ENCODE measurements at regions not wholly inside any gene's neighbourhood (a gene's known extent, or its start where the extent isn't known, plus 50 kb on each side); places are given as distances from the start of the nearest gene placed in this dataset.

DNA sequence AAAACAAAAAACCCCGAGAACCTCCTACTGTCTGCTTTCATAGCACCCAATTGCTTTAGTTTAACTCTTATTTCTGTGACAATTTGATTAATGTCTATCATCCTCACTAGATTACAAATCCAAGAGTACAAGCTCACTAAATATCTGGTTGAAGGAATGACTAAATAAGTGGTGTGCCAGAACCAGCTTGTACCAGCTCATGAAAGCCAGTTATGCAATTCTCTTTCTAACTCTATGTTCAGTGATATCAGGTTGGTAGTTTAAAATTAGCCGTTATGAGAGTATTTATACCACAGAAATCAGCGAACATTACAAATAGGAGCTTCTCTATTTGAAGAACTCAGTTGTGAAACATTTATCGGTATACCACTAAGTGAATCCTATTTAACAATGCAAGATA lies 137.2 kb upstream of the MITF start:
- H3K4me1 ChIP-seq = no peaks in the 10 kb centered on the region
- peaks cover 4% of the 10 kb centered on the region; the same call in 1 of the 3 replicates for H3K9me3 ChIP-seq
- ChIA-PET POLR2A (no interaction called here), CTCF (interaction anchor here (0.8 kb wide), 1 partner anchor 364 kb away, joined by 3 read pairs; no protein-coding TSS in a partner anchor)
- TF ChIP-seq HOXA7 (CRISPR knock-in tag; IDR thresholded peaks at IDR 0.05) (no peak), CHD4 (IDR thresholded peaks at IDR 0.05; ENCODE audit: borderline replicate concordance) (no peak), RFX5 (IDR thresholded peaks at IDR 0.05) (no peak)
- FAIRE-seq (no peak), DNase-seq (ENCODE audit: low read depth in 1 of 2, low spot score in 1 of 2) (no peak), ATAC-seq (no peak)
- no peak overlapping the region for H3K4me2 ChIP-seq
- H3K27ac ChIP-seq = no peak overlapping the region
- no peak overlapping the region for H3K4me3 ChIP-seq
- WGBS (ENCODE audit: missing lambda C conversion rate) = 39% methylated on average over 4 of the region's 4 CpGs

GRCh38 chr3:69594286-69594685 lies 145.0 kb upstream of the MITF start:
- ATAC-seq = no peak
- TF ChIP-seq HOXA7 (CRISPR knock-in tag; IDR thresholded peaks at IDR 0.05) (no peak), ESRRA (IDR thresholded peaks at IDR 0.05; ENCODE audit: borderline replicate concordance, low read length) (no peak), ZFP36 (IDR thresholded peaks at IDR 0.05; ENCODE audit: borderline replicate concordance, partially characterized antibody) (no peak)
- 29% methylated on average over 2 of the region's 2 CpGs for WGBS (ENCODE audit: missing lambda C conversion rate)
- Histone ChIP-seq H3K4me2 (no peak overlapping the region), H3K9me3 (no peaks in the 10 kb centered on the region), H3K4me3 (no peak overlapping the region), H3K4me1 (no peaks in the 10 kb centered on the region), H3K27ac (no peak overlapping the region)
- CTCF ChIA-PET = interaction anchor here (0.6 kb wide), 1 partner anchor 97 kb away, joined by 3 read pairs; no protein-coding TSS in a partner anchor
- POLR2A ChIA-PET = no interaction called here
- no peak for DNase-seq (ENCODE audit: low read depth in 1 of 2, low spot score in 1 of 2)
- FAIRE-seq = no peak

GRCh38 chr3:69591164-69591736 lies 148.0 kb upstream of the MITF start:
- WGBS (ENCODE audit: missing lambda C conversion rate) = 44% methylated on average over 4 of the region's 4 CpGs
- H3K4me3 ChIP-seq = no peak overlapping the region
- H3K9me3 ChIP-seq = peaks cover 7% of the 10 kb centered on the region
- TF ChIP-seq HOXA7 (CRISPR knock-in tag; IDR thresholded peaks at IDR 0.05) (no peak), NFE2L2 (conservative IDR thresholded peaks at IDR 0.05; ENCODE audit: low read length) (no peak), PHF8 (IDR thresholded peaks at IDR 0.05; ENCODE audit: borderline replicate concordance, low read depth) (no peak), RARB (CRISPR knock-in tag; IDR thresholded peaks at IDR 0.05) (no peak), EP300 (IDR thresholded peaks at IDR 0.05) (no peak), RNF2 (IDR thresholded peaks at IDR 0.05; ENCODE audit: borderline replicate concordance, low read depth) (no peak), BHLHE40 (IDR thresholded peaks at IDR 0.05; ENCODE audit: low read depth, low read length) (no peak), NR3C1 (IDR thresholded peaks at IDR 0.05) (no peak), TFCP2L1 (CRISPR knock-in tag; IDR thresholded peaks at IDR 0.05) (no peak), RAD21 (conservative IDR thresholded peaks at IDR 0.05 in 1 of 2, IDR thresholded peaks at IDR 0.05 in 1 of 2) (no peak), KDM5A (IDR thresholded peaks at IDR 0.05) (no peak), GATA3 (IDR thresholded peaks at IDR 0.05; ENCODE audit: borderline replicate concordance) (no peak)
- TF ChIP-seq, protein P1, sequence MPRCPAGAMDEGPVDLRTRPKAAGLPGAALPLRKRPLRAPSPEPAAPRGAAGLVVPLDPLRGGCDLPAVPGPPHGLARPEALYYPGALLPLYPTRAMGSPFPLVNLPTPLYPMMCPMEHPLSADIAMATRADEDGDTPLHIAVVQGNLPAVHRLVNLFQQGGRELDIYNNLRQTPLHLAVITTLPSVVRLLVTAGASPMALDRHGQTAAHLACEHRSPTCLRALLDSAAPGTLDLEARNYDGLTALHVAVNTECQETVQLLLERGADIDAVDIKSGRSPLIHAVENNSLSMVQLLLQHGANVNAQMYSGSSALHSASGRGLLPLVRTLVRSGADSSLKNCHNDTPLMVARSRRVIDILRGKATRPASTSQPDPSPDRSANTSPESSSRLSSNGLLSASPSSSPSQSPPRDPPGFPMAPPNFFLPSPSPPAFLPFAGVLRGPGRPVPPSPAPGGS (IDR thresholded peaks at IDR 0.05) = no peak
- no peak overlapping the region for H3K27ac ChIP-seq
- CTCF ChIA-PET = no interaction called here
- H3K4me1 ChIP-seq = no peaks in the 10 kb centered on the region
- DNase-seq (ENCODE audit: low read depth in 1 of 2, low spot score in 1 of 2) (no peak), ATAC-seq (no peak), FAIRE-seq (no peak)
- POLR2A ChIA-PET = no interaction called here
- no peak overlapping the region for H3K4me2 ChIP-seq

GRCh38 chr3:69590111-69590510 lies 149.2 kb upstream of the MITF start:
- Histone ChIP-seq H3K27ac (no peak overlapping the region), H3K4me1 (no peaks in the 10 kb centered on the region), H3K4me2 (no peak overlapping the region), H3K9me3 (peaks cover 9% of the 10 kb centered on the region), H3K4me3 (no peak overlapping the region)
- ChIA-PET POLR2A (no interaction called here), CTCF (no interaction called here)
- TF ChIP-seq HOXB5 (CRISPR knock-in tag; IDR thresholded peaks at IDR 0.05) (no peak), ATOH8 (CRISPR knock-in tag; IDR thresholded peaks at IDR 0.05; ENCODE audit: low read depth) (no peak), MAX (IDR thresholded peaks at IDR 0.05) (no peak), PHF8 (IDR thresholded peaks at IDR 0.05; ENCODE audit: borderline replicate concordance, low read depth) (no peak), EHMT2 (IDR thresholded peaks at IDR 0.05; ENCODE audit: low read depth) (no peak), BHLHE40 (IDR thresholded peaks at IDR 0.05; ENCODE audit: low read depth, low read length) (no peak), CHD4 (IDR thresholded peaks at IDR 0.05; ENCODE audit: borderline replicate concordance) (no peak), GATA3 (IDR thresholded peaks at IDR 0.05; ENCODE audit: borderline replicate concordance) (no peak), HOXB13 (CRISPR knock-in tag; IDR thresholded peaks at IDR 0.05; ENCODE audit: low read depth) (no peak), HDAC2 (IDR thresholded peaks at IDR 0.05) (no peak), CTCF (IDR thresholded peaks at IDR 0.05) (no peak), MAZ (IDR thresholded peaks at IDR 0.05; ENCODE audit: borderline replicate concordance, low read depth, low read length) (no peak), ZNF302 (CRISPR knock-in tag; IDR thresholded peaks at IDR 0.05) (no peak), CEBPB (IDR thresholded peaks at IDR 0.05) (no peak), ZSCAN20 (CRISPR knock-in tag; IDR thresholded peaks at IDR 0.05) (no peak)
- FAIRE-seq = no peak
- no peak for ATAC-seq
- no peak for DNase-seq (ENCODE audit: low read depth in 1 of 2, low spot score in 1 of 2)
